GM19023 (cell line): ENCODE measurements at regions not wholly inside any gene's neighbourhood (a gene's known extent, or its start where the extent isn't known, plus 50 kb on each side); places are given as distances from the start of the nearest gene placed in this dataset.
"Not testable (repeated sequence)": the region's sequence is repeated elsewhere in the genome, so short reads cannot be mapped to it uniquely, and the experiment has no call there.

Experiments used
- ATAC-seq: cut with Tn5 transposase; IDR thresholded peaks from one replicate; pipeline ENCODE4 v1.9.1; 2021; ENCODE audit warnings: mild to moderate bottlenecking, moderate library complexity; ENCODE audit not compliant: unreplicated experiment

- ATAC-seq, result no peak
These were observed 516.0 kb upstream of the CHORDC1 start for GRCh38 chr11:90738799-90739198.

GRCh38 chr11:90737444-90738050 is 514.7 kb upstream of the CHORDC1 start:
- ATAC-seq, result no peak

- ATAC-seq, result no peak
These were observed 509.6 kb upstream of the CHORDC1 start for GRCh38 chr11:90732486-90732885.

GRCh38 chr11:90723475-90723874 is 500.6 kb upstream of the CHORDC1 start:
- ATAC-seq, result no peak

GRCh38 chr11:90722552-90723190 is 499.8 kb upstream of the CHORDC1 start:
- no peak for ATAC-seq

- ATAC-seq, result no peak
These were observed 494.7 kb upstream of the CHORDC1 start for GRCh38 chr11:90717522-90717921.

GRCh38 chr11:90705661-90706060 is 482.8 kb upstream of the CHORDC1 start:
- ATAC-seq, result no peak

GRCh38 chr11:90704510-90704909 is 481.7 kb upstream of the CHORDC1 start:
- no peak for ATAC-seq

GRCh38 chr11:90701716-90702115 is 478.9 kb upstream of the CHORDC1 start:
- no peak for ATAC-seq

GRCh38 chr11:90700789-90701439 is 478.1 kb upstream of the CHORDC1 start:
- peak; percentile 90 for ATAC-seq

GRCh38 chr11:90699791-90700400 is 477.0 kb upstream of the CHORDC1 start:
- ATAC-seq, result no peak

- ATAC-seq, result no peak
These were observed 475.4 kb upstream of the CHORDC1 start for GRCh38 chr11:90698238-90698637.

GRCh38 chr11:90675496-90675895 is 452.6 kb upstream of the CHORDC1 start:
- ATAC-seq, result not testable (repeated sequence)

- no peak for ATAC-seq
These were observed 446.2 kb upstream of the CHORDC1 start for GRCh38 chr11:90669094-90669493.

- no peak for ATAC-seq
These were observed 445.7 kb upstream of the CHORDC1 start for GRCh38 chr11:90668502-90668901.

GRCh38 chr11:90661233-90661632 is 438.4 kb upstream of the CHORDC1 start:
- no peak for ATAC-seq

- no peak for ATAC-seq
These were observed 433.3 kb upstream of the CHORDC1 start for GRCh38 chr11:90656171-90656570.

- no peak for ATAC-seq
These were observed 427.3 kb upstream of the CHORDC1 start for GRCh38 chr11:90650153-90650552.

- no peak for ATAC-seq
These were observed 423.9 kb upstream of the CHORDC1 start for GRCh38 chr11:90646706-90647105.

GRCh38 chr11:90646266-90646665 is 423.4 kb upstream of the CHORDC1 start:
- ATAC-seq, result no peak

- no peak for ATAC-seq
These were observed 416.7 kb upstream of the CHORDC1 start for GRCh38 chr11:90639461-90639993.

GRCh38 chr11:90635886-90636285 is 413.0 kb upstream of the CHORDC1 start:
- ATAC-seq, result no peak
